Activated CD4-positive, CD25-positive, alpha-beta regulatory T cell treated with anti-CD3 and anti-CD28 coated beads, Interleukin-2, amount 50 U/mL, for 72 hours (primary cell): ENCODE measurements at regions not wholly inside any gene's neighbourhood (a gene's known extent, or its start where the extent isn't known, plus 50 kb on each side); places are given as distances from the start of the nearest gene placed in this dataset.

Experiments used
- DNase-seq: peaks from one replicate; pipeline ENCODE4 v3.0.0; 2021

- no peak for DNase-seq
These were observed 348.0 kb downstream of the PTPRU start for GRCh38 chr1:29584362-29584761.

DNA sequence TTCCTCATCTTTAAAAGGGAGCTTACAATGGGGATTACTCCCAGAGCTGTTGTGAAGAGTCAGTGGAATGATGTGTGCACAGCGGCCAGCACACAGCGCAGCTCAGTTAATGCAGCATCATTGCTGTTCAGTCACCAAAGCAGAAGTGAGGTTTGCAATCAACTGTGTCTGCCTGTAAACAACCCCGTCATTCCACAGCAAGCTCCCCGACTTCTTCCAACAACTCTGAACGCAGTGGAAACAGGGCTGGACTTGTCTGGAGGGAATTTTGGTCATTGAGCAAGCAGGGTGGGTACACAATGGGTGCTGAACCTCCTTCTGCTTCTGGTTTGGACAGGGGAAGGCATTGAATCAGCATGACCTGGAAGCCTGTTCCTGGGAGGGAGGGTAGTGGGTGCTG is 347.4 kb downstream of the PTPRU start:
- no peak for DNase-seq

DNA sequence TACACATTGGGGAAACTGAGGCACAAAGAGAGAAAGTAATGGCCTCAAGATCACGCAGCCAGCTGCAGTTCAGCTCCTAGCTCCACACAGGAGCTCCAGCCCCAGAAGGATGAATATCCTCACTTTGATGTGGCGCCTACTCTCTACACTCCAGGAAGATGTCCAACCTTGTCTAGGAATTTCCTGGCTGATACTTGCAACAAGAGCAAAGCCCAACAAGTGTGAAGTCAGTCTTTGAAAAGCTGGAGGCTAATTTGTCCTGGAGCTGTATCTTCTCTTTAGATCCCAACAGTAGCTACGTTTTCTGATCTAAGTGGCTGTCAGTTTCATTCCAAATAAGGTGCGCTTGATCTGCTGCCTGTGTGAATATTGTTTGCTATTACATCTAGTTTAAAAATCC is 344.9 kb downstream of the PTPRU start:
- no peak for DNase-seq

DNA sequence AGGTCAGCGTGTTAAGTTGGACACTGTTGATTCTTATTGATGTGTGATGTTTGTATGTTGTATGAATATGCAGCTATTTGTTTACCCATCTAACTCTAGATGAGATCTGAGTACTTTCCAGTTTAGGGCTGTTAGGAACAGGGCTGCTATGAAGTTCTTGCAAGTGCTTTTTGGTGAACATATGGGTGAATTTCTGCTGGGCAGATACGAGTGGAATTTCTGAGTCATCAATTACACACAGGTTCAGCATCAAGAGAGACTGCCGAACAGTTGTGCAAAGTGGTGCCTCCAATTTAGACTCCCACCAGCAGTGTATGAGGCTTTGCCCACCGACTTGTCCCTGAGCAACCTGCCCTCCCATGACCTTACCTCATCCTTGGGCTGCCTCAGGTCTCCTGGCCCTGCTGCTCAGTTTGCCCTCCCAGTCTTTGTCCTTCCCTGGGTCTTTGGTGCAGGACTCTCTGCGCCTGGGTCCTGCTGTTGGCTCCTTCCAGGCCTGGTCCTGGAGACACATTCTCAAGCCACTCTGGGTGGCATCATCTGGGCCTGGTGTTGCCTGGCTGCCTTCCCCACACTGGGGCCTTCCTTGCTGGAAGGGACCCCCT is 343.6 kb downstream of the PTPRU start:
- no peak for DNase-seq

- DNase-seq = no peak
These were observed 341.2 kb downstream of the PTPRU start for GRCh38 chr1:29577512-29577911.

GRCh38 chr1:29576510-29576909 is 340.2 kb downstream of the PTPRU start:
- DNase-seq = no peak

- DNase-seq = no peak
These were observed 339.5 kb downstream of the PTPRU start for GRCh38 chr1:29575826-29576225.

DNA sequence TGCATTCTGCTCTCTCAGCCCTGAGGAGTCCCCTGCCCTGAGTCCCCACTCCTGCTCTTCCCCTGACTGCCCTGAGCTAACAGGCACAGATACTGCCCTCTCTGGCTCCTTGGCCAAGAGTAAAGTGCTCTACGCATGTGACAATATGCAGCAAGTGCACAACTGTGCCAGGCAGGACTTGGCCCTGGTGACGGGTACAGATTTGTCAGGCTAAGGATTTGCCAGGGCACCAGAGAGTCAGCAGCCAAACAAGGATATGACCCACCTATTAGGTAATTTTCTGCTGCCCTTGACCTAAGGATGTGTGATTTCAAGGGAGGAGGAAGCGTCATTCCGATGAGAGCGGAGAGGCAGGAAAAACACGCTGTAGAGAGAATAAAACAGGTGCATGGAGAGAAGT is 339.0 kb downstream of the PTPRU start:
- DNase-seq = no peak

GRCh38 chr1:29574871-29575270 is 338.5 kb downstream of the PTPRU start:
- no peak for DNase-seq

DNA sequence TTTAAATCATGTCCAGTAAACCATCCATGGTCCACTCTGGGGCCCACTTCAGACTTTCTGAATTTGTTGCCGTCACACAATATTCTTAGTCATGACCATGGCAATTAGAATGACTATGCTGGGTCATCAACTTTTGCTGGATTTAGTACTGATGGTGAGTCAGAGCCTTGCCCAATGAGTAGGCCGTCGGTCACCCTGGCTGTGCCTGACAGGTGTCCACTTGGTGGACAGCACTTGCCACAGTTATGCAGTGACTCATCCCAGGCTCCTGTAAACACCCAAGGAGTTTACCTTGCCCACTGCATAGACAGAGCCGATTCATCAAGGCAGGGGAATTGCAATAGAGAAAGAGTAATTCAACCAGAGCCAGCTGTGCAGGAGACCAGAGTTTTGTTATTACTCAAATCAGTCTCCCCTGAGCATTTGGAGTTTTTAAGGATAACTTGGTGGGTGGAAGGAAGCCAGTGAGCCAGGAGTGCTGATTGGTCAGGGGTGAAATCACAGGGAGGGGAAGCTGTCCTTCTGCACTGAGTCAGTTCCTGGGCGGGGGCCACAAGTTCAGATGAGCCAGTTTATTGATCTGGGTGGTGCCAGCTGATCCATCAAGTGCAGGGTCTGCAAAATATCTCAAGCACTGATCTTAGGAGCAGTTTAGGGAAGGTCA is 333.8 kb downstream of the PTPRU start:
- no peak for DNase-seq

DNA sequence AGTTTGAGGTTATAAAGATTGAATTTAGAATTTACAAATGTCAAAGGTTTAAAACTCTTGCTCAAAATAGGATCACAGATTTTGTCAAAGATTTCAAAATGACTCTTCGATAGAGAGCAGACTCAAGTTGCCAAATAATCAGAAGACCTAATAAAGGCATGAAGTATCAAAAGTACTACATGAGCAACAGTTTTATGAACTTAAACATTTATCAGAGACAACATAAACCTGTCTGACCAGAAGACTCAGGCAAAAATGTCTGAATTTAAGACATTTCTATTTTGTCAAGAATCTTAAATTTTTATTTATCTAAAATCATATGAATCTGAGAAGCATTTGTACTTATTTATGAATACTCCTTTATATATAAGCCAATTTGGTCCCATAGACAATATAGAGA is 330.9 kb downstream of the PTPRU start:
- DNase-seq = no peak

GRCh38 chr1:29565490-29565889 is 329.2 kb downstream of the PTPRU start:
- DNase-seq = no peak

DNA sequence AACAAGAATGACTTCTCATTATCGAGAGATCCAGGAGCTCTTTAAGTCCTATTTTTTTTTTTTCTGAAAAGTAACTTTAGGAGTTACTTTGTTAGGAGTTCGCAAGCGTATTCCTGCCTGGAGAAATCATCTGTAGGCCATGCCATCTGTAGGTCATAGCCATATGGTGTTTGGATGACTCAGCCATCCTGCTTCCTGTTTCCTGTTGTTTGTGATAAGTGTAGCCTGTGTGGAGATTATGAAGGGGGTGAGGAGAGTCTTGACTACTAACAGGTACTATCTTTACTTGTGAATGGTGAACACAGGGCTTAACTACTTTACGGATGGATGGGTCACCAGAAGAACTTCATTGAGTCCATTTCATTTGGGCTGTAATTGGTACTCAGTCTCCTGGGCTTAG is 327.2 kb downstream of the PTPRU start:
- no peak for DNase-seq

GRCh38 chr1:29563092-29563491 is 326.8 kb downstream of the PTPRU start:
- no peak for DNase-seq

DNA sequence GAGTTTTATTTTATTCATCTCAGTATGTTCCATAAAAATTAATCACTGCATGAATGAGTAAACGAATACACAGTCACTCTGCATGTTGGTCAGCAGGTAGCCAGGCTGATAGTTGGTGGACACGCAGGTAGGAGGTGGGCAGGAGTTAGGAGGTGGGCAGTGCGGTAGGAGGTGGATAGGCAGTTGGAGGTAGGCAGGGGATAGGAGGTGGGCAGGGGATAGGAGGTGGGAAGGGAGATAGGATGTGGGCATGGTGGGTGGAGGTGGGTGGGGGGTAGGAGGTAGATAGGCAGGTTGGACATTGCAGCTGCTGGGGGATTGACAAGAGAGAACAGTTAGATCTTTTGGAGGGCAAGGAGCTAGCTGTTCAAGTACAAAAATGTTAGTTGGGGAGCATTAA is 322.7 kb downstream of the PTPRU start:
- DNase-seq = no peak

DNA sequence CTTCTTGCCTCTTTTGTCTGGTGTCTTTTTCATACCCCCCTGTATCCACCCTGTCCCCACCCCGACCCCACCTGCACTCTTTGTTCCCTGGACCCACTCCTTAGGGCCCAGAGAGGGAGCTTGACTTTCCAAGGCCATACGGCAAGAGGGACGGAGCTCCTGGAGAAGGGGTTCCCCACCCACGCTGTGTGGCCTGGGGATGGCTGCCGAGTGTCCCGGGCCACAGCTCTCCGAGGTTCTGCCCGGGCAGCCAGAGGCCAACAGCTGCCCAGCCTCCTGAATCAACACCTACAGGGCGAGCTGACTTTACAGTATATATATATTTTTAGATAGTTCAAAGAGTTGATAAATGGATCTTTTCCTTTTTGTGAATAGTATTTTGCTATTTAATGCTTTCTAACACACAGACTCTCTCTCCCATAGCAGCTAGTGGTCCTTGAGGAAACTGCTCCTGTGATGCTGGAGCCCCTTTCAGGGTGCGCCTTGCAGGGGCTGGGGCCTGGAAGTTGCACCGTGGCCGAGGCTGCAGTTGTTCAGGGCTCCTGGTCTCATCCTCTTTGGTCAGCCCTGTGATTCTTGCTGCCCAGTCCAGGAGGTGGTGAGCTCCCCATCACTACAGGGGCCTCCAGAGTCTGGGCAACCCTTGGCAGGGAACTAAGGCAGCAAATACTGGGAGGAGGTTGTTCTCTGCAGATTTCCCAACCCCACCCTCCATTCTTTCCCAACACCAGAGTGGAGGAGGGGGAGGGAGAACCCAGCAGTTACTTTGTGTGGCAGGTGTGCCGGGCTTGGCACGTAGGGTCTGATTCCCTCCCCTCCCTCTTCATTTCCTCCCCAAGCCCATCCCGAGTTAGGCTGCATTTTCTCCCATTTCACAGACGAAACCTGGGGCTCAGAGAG is 321.6 kb downstream of the PTPRU start:
- no peak for DNase-seq

GRCh38 chr1:29557066-29557465 is 320.7 kb downstream of the PTPRU start:
- no peak for DNase-seq

DNA sequence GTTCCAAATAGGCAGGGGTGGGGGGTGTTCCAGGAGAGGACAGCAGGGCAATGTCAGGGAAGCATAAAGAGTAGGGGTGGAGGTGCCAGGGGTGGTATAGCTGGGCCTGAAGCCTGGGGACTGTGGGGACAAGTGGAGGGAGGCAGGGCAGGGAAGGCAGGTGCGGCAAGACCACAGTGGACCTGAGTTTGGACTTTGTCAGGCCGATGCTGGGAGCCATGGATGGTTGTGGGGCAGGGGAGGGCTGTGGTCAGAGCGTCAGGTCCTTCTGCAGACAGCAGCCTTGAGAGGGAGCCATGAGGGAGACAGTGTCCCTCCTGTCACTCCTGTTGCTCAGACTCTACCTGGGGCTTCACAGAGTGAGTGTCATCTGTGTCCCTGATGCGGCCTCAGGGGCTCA is 320.3 kb downstream of the PTPRU start:
- DNase-seq = no peak

DNA sequence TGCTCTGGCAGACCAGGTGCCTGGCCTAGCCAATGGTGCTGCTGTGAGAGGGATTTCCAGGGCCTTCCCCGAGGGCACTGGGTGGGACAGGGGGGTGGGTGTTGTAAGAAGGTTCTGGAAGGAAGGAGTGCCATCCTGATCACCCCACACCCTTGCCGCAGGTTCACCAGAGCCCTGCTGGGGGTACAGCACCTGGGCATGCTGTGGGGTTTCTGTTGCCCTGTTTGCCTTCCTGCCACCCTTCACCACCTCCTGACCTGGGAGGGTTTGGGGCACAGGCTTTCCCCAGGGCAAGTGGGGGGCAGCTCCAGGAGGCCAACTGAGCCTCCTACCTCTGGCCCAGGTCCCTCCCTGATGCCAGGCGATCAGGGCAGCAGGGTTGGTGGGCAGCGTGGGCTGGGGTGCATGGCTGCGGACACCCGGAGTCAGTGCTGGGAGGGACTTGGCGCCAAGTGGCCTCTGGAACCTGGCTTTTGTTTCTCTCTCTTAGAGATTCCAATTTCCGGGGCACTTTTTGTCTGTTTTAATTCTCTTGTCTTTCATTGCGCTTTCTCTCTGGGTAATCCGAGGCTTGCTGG is 318.8 kb downstream of the PTPRU start:
- no peak for DNase-seq

DNA sequence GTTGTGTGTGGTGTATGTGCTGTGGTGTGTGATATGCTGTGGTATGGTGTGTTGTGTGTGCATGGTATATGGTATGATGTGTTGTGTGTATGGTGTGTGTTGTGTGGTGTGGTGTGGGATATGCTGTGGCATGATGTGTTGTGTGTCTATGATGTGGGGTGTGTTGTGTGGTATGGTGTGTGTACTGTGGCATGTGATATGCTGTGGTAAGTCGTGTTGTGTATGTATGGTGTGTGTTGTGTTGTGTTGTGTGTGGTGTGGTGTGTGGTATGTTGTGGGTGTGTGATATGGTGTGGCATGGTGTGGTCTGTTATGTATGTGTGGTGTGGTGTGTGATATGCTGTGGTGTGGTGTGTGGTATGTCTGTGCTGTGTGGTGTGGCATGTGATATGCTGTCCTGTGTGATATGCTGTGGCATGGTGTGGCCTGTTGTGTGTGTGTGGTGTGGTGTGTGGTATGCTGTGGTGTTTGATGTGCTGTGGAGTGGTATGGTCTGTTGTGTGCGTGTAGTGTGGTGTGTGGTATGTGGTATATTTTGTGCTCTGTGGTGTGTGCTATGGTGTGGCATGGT is 318.0 kb downstream of the PTPRU start:
- no peak for DNase-seq

GRCh38 chr1:29551123-29551936 is 315.0 kb downstream of the PTPRU start:
- no peak for DNase-seq

DNA sequence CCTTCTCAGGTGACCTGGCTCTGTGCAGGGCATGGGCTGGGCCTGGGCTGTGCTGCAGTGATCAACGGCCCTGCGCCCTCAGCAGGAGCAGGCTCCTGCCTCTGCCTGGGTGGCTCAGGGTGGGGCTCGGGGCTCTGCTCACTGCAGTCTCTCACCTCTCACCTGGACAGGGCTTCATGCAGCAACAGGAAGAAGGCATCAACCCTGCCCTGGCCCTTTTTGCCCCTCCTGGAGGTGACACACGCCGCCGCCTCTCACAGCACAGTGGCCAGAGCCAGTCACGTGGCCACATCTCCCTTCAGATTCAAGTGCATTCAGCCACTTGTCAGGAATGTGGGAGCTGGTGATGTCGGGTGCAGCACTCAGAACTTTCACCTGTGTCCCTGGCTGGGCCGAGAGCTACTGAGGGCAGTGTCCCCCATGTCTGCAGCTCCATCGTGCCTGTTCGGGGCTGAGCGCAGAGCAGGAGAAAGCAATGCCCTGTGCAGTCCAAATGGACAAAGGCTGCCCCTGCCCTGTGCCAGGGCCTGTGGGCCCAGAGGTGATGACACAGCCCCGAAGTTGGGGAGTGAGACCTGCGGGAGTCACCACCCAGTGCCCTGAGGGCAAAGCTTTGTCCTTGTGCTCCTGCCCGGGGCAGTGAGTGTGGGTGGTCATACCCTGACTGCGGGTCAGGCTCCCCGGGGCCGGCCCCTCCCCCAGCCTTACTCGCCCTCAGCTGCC is 314.0 kb downstream of the PTPRU start:
- no peak for DNase-seq
